HEK293 (cell line): ENCODE measurements at regions not wholly inside any gene's neighbourhood (a gene's known extent, or its start where the extent isn't known, plus 50 kb on each side); places are given as distances from the start of the nearest gene placed in this dataset.

Experiments
- CTCF ChIA-PET: fragments of 350-600 bp; formaldehyde crosslinking; extraction: SDS; loops from one replicate; lab custom pipeline; 2021; ENCODE audit warnings: antibody characterized with exemption; lab: Yijun Ruan, JAX
- POLR2A ChIA-PET: fragments of 300-600 bp; formaldehyde crosslinking; extraction: SDS; loops from one replicate; lab custom pipeline; 2020; ENCODE audit warnings: antibody characterized with exemption, inconsistent platforms; lab: Yijun Ruan, JAX
- H3K27ac ChIP-seq: fragments of 200-500 bp; sonication (Bioruptor generic); 2 replicates; pipeline ENCODE4 v1.5.1; 2014; ENCODE audit warnings: low read depth, low read length, control low read depth, inconsistent platforms; ENCODE audit errors: extremely low read depth
- H3K36me3 ChIP-seq, 2 experiments: fragments of 200-500 bp in 1 of 2; sonication (Bioruptor generic) in 1 of 2; 1 replicate in 1 of 2; 2 replicates in 1 of 2; pipeline ENCODE4 v1.5.1; 2014 to 2017; ENCODE audit warnings: inconsistent platforms in 2 of 2, low read length in 2 of 2; ENCODE audit not compliant: control insufficient read depth in 2 of 2, insufficient read depth in 1 of 2
- H3K4me1 ChIP-seq: fragments of 200-500 bp; sonication (Bioruptor generic); 2 replicates; pipeline ENCODE4 v1.5.1; 2014; ENCODE audit warnings: mild to moderate bottlenecking, low read length, inconsistent platforms; ENCODE audit not compliant: control insufficient read depth, insufficient read depth
- H3K4me3 ChIP-seq: 2 replicates; pipeline ENCODE4 v1.5.1; 2011; ENCODE audit warnings: low read depth, mild to moderate bottlenecking, control low read depth, low read length, moderate library complexity
- H3K9me3 ChIP-seq: fragments of 200-500 bp; sonication (Bioruptor generic); 2 replicates; pipeline ENCODE4 v1.5.1; 2014; ENCODE audit warnings: low read depth, low read length, inconsistent platforms; ENCODE audit not compliant: control insufficient read depth, insufficient read depth
- KLF8 ChIP-seq: fragments of 450-650 bp; formaldehyde crosslinking; IDR thresholded peaks from 2 replicates; pipeline ENCODE4 v1.5.1; 2016; ENCODE audit warnings: missing biosample characterization, missing genetic modification characterization
- PRDM4 ChIP-seq: fragments of 450-650 bp; formaldehyde crosslinking; IDR thresholded peaks from 2 replicates; pipeline ENCODE4 v1.5.1; 2017; ENCODE audit warnings: missing biosample characterization, missing genetic modification characterization
- ZBTB10 ChIP-seq: fragments of 450-650 bp; formaldehyde crosslinking; IDR thresholded peaks from 2 replicates; pipeline ENCODE4 v1.5.1; 2016; ENCODE audit warnings: missing biosample characterization, missing genetic modification characterization
- ZBTB17 ChIP-seq: fragments of 450-650 bp; formaldehyde crosslinking; IDR thresholded peaks from 2 replicates; pipeline ENCODE4 v1.5.1; 2016; ENCODE audit warnings: missing biosample characterization, missing genetic modification characterization
- ZBTB26 ChIP-seq: fragments of 450-650 bp; formaldehyde crosslinking; optimal IDR thresholded peaks from 2 replicates; pipeline ENCODE3; 2016; ENCODE audit warnings: missing biosample characterization, mild to moderate bottlenecking, missing genetic modification characterization
- ZBTB44 ChIP-seq: fragments of 450-650 bp; IDR thresholded peaks from 2 replicates; pipeline ENCODE4 v1.5.1; 2018; ENCODE audit warnings: missing biosample characterization, mild to moderate bottlenecking, missing genetic modification characterization
- ZBTB48 ChIP-seq: fragments of 450-650 bp; formaldehyde crosslinking; IDR thresholded peaks from 2 replicates; pipeline ENCODE4 v1.5.1; 2016; ENCODE audit warnings: missing biosample characterization, missing genetic modification characterization
- ZBTB49 ChIP-seq: fragments of 450-650 bp; formaldehyde crosslinking; IDR thresholded peaks from 2 replicates; pipeline ENCODE4 v1.5.1; 2016; ENCODE audit warnings: missing biosample characterization, missing genetic modification characterization, low read depth
- ZBTB6 ChIP-seq: fragments of 450-650 bp; formaldehyde crosslinking; IDR thresholded peaks from 2 replicates; pipeline ENCODE4 v1.5.1; 2017; ENCODE audit warnings: missing biosample characterization, missing genetic modification characterization
- ZBTB8A ChIP-seq: fragments of 450-650 bp; formaldehyde crosslinking; IDR thresholded peaks from 2 replicates; pipeline ENCODE4 v1.5.1; 2016; ENCODE audit warnings: missing biosample characterization, missing genetic modification characterization
- ZNF155 ChIP-seq: fragments of 450-650 bp; formaldehyde crosslinking; IDR thresholded peaks from 2 replicates; pipeline ENCODE4 v1.5.1; 2016; ENCODE audit warnings: missing biosample characterization, missing genetic modification characterization
- ZNF175 ChIP-seq: fragments of 450-650 bp; formaldehyde crosslinking; IDR thresholded peaks from 2 replicates; pipeline ENCODE4 v1.5.1; 2016; ENCODE audit warnings: missing biosample characterization, missing genetic modification characterization
- ZNF223 ChIP-seq: fragments of 450-650 bp; formaldehyde crosslinking; IDR thresholded peaks from 2 replicates; pipeline ENCODE4 v1.5.1; 2016; ENCODE audit warnings: missing biosample characterization, missing genetic modification characterization
- ZNF280C ChIP-seq: fragments of 450-650 bp; formaldehyde crosslinking; IDR thresholded peaks from 2 replicates; pipeline ENCODE4 v1.5.1; 2016; ENCODE audit warnings: missing biosample characterization, missing genetic modification characterization
- ZNF311 ChIP-seq: fragments of 450-650 bp; formaldehyde crosslinking; IDR thresholded peaks from 2 replicates; pipeline ENCODE4 v1.5.1; 2017; ENCODE audit warnings: missing biosample characterization, missing genetic modification characterization, borderline replicate concordance
- ZNF423 ChIP-seq: fragments of 450-650 bp; formaldehyde crosslinking; IDR thresholded peaks from 2 replicates; pipeline ENCODE4 v1.5.1; 2016; ENCODE audit warnings: missing biosample characterization, missing genetic modification characterization
- ZNF623 ChIP-seq: fragments of 450-650 bp; formaldehyde crosslinking; IDR thresholded peaks from 2 replicates; pipeline ENCODE4 v1.5.1; 2016; ENCODE audit warnings: missing biosample characterization, missing genetic modification characterization
- ZNF660 ChIP-seq: fragments of 450-650 bp; IDR thresholded peaks from 2 replicates; pipeline ENCODE4 v1.5.1; 2018; ENCODE audit warnings: missing biosample characterization, mild to moderate bottlenecking, missing genetic modification characterization
- ZNF670 ChIP-seq: fragments of 450-650 bp; formaldehyde crosslinking; IDR thresholded peaks from 2 replicates; pipeline ENCODE4 v1.5.1; 2016; ENCODE audit warnings: missing biosample characterization, missing genetic modification characterization, low read depth
- ZNF701 ChIP-seq: fragments of 450-650 bp; formaldehyde crosslinking; IDR thresholded peaks from 2 replicates; pipeline ENCODE4 v1.5.1; 2016; ENCODE audit warnings: missing biosample characterization, missing genetic modification characterization
- ZNF76 ChIP-seq: fragments of 450-650 bp; formaldehyde crosslinking; IDR thresholded peaks from 2 replicates; pipeline ENCODE4; 2016; ENCODE audit warnings: low read depth, missing biosample characterization, missing genetic modification characterization, borderline replicate concordance
- ZNF768 ChIP-seq: fragments of 450-650 bp; formaldehyde crosslinking; IDR thresholded peaks from 2 replicates; pipeline ENCODE4 v1.5.1; 2018; ENCODE audit warnings: missing biosample characterization, mild to moderate bottlenecking, missing genetic modification characterization
- ZSCAN30 ChIP-seq: fragments of 450-650 bp; IDR thresholded peaks from 2 replicates; pipeline ENCODE4 v1.5.1; 2018; ENCODE audit warnings: missing biosample characterization, mild to moderate bottlenecking, missing genetic modification characterization, moderate library complexity
- ZXDB ChIP-seq: fragments of 450-650 bp; formaldehyde crosslinking; IDR thresholded peaks from 2 replicates; pipeline ENCODE4 v1.5.1; 2016; ENCODE audit warnings: missing biosample characterization, missing genetic modification characterization

GRCh38 chr6:40954446-40955177 lies 84.4 kb downstream of the UNC5CL start (continued):
- TF ChIP-seq PRDM4 (tag by site-specific recombination): no peak
- TF ChIP-seq ZXDB (tag by site-specific recombination): no peak
- TF ChIP-seq ZNF768 (tag by site-specific recombination): no peak
- TF ChIP-seq ZSCAN30 (tag by site-specific recombination): no peak
- no peak for TF ChIP-seq ZNF311
- no peak for TF ChIP-seq ZNF701 (tag by site-specific recombination)
- no peak for TF ChIP-seq ZBTB6 (tag by site-specific recombination)
- no peak for TF ChIP-seq ZBTB26
- TF ChIP-seq ZBTB48: no peak
- TF ChIP-seq ZNF175 (tag by site-specific recombination): no peak
- TF ChIP-seq ZNF660 (tag by site-specific recombination): no peak
- no peak for TF ChIP-seq ZNF155
- TF ChIP-seq ZNF623 (tag by site-specific recombination): no peak

- Histone ChIP-seq H3K36me3 (no peaks in the 10 kb centered on the region), H3K4me1 (no peaks in the 10 kb centered on the region), H3K9me3 (no peaks in the 10 kb centered on the region), H3K4me3 (no peak overlapping the region), H3K27ac (no peak overlapping the region)
- TF ChIP-seq ZBTB17 (tag by site-specific recombination) (no peak), ZNF423 (tag by site-specific recombination) (no peak), ZBTB10 (tag by site-specific recombination) (no peak), KLF8 (tag by site-specific recombination) (no peak), ZBTB49 (tag by site-specific recombination) (no peak), ZNF670 (no peak), ZNF280C (tag by site-specific recombination) (no peak), ZBTB8A (no peak), ZNF76 (tag by site-specific recombination) (no peak), ZBTB44 (no peak), ZNF223 (tag by site-specific recombination) (no peak)
- ChIA-PET CTCF (interaction anchor here (0.8 to 1.9 kb wide), 3 partner anchors 29 to 74 kb away, joined by 3 to 8 read pairs (median 3); no protein-coding TSS in a partner anchor), POLR2A (no interaction called here)
Observed at GRCh38 chr6:40953486-40953885, 85.5 kb downstream of the UNC5CL start.
